B cell (primary cell): ENCODE measurements at regions not wholly inside any gene's neighbourhood (a gene's known extent, or its start where the extent isn't known, plus 50 kb on each side); places are given as distances from the start of the nearest gene placed in this dataset.

ENCODE experiments used
- CTCF ChIP-seq: fragments of 200-600 bp; IDR thresholded peaks from one replicate; pipeline ENCODE4 v1.8.0; 2022; ENCODE audit warnings: antibody characterized with exemption, mild to moderate bottlenecking
- EZH2 ChIP-seq: IDR thresholded peaks from 2 replicates; pipeline ENCODE4 v1.6.1; 2012; ENCODE audit warnings: borderline replicate concordance, low read depth, mild to moderate bottlenecking, moderate library complexity, low read length; ENCODE audit not compliant: insufficient read depth, poor library complexity, severe bottlenecking

DNA sequence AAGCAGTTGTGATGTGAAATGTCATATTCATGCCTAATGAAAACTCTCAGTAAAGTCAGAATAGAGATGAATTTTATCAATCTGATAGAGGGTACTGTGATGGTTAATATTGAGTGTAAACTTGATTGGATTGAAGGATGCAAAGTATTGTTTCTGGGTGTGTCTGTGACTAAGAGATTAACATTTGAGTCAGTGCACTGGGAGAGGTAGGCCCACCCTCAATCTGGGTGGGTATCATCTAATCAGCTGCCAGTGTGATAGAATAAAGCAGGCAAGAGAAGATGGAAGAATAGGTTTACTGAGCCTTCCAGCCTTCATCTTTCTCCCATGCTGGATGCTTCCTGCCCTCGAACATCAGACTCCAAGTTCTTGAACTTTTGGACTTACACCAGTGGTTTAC, 124.3 kb downstream of the CENPW start:
- TF ChIP-seq CTCF (no peak), EZH2 (no peak)
